GM12864 (cell line): ENCODE measurements at regions not wholly inside any gene's neighbourhood (a gene's known extent, or its start where the extent isn't known, plus 50 kb on each side); places are given as distances from the start of the nearest gene placed in this dataset.

Experiments used
- DNase-seq: peaks from one replicate; pipeline ENCODE4 v3.0.0-alpha.2; 2011; ENCODE audit warnings: low read depth
- H3K4me3 ChIP-seq: 2 replicates; pipeline ENCODE4 v1.5.1; 2011; ENCODE audit warnings: mild to moderate bottlenecking, low read depth, low read length, control low read depth
- CTCF ChIP-seq: IDR thresholded peaks from 2 replicates; pipeline ENCODE4 v1.5.1; 2011; ENCODE audit warnings: low read depth, mild to moderate bottlenecking, moderate library complexity, low read length, control low read depth, inconsistent platforms; ENCODE audit errors: missing control alignments

GRCh38 chr4:178480881-178481280, 1038.6 kb upstream of the AGA start:
- TF ChIP-seq CTCF, result no peak
- H3K4me3 ChIP-seq, result no peak overlapping the region

DNA sequence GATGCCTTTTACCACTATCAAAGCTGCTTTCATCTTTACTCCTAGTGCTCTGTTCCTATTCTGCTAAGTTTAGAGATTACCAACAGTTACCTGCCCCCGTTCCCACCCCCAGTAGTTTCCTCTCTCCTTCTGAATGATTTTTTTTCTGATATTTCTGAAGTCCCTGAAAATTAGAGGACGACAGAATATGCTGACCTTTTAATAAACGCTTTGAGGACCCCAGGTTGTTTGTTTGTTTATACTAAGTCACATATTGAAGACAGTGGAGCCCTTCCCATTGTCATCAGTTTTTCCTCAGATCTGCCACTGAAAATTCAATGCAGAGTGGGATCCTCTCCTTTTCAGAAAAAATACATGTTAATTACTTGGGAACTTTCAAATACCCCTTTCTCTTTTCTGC, 1039.3 kb upstream of the AGA start:
- H3K4me3 ChIP-seq, result no peak overlapping the region
- no peak for TF ChIP-seq CTCF
- DNase-seq, result no peak

More at GRCh38 chr4:178480881-178481280, 1038.6 kb upstream of the AGA start:
- DNase-seq, result no peak

DNA sequence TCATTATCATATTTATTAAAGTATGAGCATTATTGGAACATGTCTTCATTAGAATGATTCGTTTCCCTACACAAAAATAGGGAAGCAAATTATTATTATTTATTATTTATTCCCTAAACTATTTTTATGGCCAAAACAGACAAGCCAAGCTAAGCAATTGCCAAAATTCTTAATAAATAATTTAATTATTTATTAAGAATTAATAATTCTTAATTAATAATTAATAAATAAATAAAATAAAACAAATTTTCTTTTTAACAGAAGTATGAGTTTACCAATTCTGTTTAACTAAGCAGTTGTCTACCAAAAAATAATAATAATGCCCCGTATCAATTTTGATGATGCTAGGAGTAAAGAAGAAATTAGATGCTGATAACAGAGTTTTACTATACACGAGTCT, 1080.8 kb upstream of the AGA start:
- H3K4me3 ChIP-seq, result no peak overlapping the region
- TF ChIP-seq CTCF, result no peak
- no peak for DNase-seq

- DNase-seq, result no peak
- no peak overlapping the region for H3K4me3 ChIP-seq
Measured at GRCh38 chr4:178535939-178536579, 1093.8 kb upstream of the AGA start.

GRCh38 chr4:178553201-178553600, 1111.0 kb upstream of the AGA start:
- H3K4me3 ChIP-seq, result no peak overlapping the region
- DNase-seq, result no peak
- TF ChIP-seq CTCF, result no peak

More at GRCh38 chr4:178535939-178536579, 1093.8 kb upstream of the AGA start:
- no peak for TF ChIP-seq CTCF

DNA sequence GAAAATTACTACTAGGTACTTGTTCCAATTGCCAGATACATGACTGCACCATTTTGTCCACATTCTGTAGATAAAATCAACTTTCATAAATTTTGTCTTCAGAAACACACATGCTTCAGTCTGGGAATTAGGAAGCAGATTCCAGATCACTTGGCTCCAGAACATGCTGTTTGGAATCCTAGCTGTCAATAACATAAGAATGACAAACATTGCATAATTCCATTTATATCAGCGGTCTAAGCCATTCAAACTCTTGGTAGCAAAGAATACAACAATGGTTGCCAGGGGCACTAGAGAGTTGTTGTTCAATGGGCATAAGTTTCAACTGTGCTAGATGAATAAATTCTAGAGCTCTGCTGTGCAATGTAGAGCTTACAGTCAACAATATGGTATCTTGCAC, 1112.1 kb upstream of the AGA start:
- DNase-seq, result no peak
- no peak overlapping the region for H3K4me3 ChIP-seq
- TF ChIP-seq CTCF, result no peak

- no peak overlapping the region for H3K4me3 ChIP-seq
- DNase-seq, result no peak
- TF ChIP-seq CTCF, result no peak
Measured at GRCh38 chr4:178556796-178557195, 1114.6 kb upstream of the AGA start.
